ENCODE measurements at regions not wholly inside any gene's neighbourhood (a gene's known extent, or its start where the extent isn't known, plus 50 kb on each side); places are given as distances from the start of the nearest gene placed in this dataset.

DNA sequence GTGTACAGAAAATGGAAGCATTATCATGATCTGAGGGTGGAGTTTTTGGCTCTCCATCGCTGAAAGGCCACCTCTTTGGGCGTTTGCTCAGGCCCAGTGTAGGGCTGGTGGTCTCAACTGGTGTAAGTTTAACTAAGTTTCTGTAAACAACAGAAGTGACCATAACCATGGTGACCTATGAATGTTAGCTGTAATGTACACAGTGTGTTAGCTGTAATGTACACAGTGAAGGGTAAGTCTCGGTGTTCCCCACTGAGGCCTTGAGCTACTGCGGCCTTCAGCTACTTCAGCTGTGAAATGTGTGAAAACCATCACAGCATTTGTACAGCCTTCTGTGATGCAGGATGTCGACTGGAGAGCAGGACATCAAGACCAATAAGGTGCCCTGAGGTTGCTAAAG, 185.2 kb downstream of the MYLK4 start:
- no peak overlapping the region for H3K27ac ChIP-seq
- intact Hi-C loops (cut with DNase I), result no loop called here
- DNase-seq (no peak), ATAC-seq (no peak)
- TF ChIP-seq, protein P1, sequence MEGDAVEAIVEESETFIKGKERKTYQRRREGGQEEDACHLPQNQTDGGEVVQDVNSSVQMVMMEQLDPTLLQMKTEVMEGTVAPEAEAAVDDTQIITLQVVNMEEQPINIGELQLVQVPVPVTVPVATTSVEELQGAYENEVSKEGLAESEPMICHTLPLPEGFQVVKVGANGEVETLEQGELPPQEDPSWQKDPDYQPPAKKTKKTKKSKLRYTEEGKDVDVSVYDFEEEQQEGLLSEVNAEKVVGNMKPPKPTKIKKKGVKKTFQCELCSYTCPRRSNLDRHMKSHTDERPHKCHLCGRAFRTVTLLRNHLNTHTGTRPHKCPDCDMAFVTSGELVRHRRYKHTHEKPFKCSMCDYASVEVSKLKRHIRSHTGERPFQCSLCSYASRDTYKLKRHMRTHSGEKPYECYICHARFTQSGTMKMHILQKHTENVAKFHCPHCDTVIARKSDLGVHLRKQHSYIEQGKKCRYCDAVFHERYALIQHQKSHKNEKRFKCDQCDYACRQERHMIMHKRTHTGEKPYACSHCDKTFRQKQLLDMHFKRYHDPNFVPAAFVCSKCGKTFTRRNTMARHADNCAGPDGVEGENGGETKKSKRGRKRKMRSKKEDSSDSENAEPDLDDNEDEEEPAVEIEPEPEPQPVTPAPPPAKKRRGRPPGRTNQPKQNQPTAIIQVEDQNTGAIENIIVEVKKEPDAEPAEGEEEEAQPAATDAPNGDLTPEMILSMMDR (IDR thresholded peaks at IDR 0.05), result no peak
- H3K36me3 ChIP-seq, result no peaks in the 10 kb centered on the region
- H3K27me3 ChIP-seq (ENCODE audit: low read depth), result no peaks in the 10 kb centered on the region
- no peak overlapping the region for H3K4me3 ChIP-seq
- H3K9me3 ChIP-seq, result peaks cover 6% of the 10 kb centered on the region
- H3K4me1 ChIP-seq, result peaks cover 5% of the 10 kb centered on the region

- no peak overlapping the region for H3K4me3 ChIP-seq
- H3K27ac ChIP-seq, result no peak overlapping the region
- ATAC-seq, result peak; percentile 84 to 89
- H3K4me1 ChIP-seq, result peaks cover 5% of the 10 kb centered on the region
- intact Hi-C loops (cut with DNase I), result no loop called here
- H3K27me3 ChIP-seq (ENCODE audit: low read depth), result no peaks in the 10 kb centered on the region
- H3K36me3 ChIP-seq, result no peaks in the 10 kb centered on the region
- TF ChIP-seq, protein P1 (IDR thresholded peaks at IDR 0.05), result no peak
- no peak for DNase-seq
- H3K9me3 ChIP-seq, result no peaks in the 10 kb centered on the region
Measured at GRCh38 chr6:2563635-2564034, 187.1 kb downstream of the MYLK4 start.

- DNase-seq (no peak), ATAC-seq (peak in 1 of 2 donors; percentile 9)
- H3K27me3 ChIP-seq (ENCODE audit: low read depth), result no peaks in the 10 kb centered on the region
- H3K4me1 ChIP-seq, result peaks cover 5% of the 10 kb centered on the region
- intact Hi-C loops (cut with DNase I), result no loop called here
- H3K4me3 ChIP-seq, result no peak overlapping the region
- no peaks in the 10 kb centered on the region for H3K9me3 ChIP-seq
- H3K27ac ChIP-seq, result no peak overlapping the region
- H3K36me3 ChIP-seq, result no peaks in the 10 kb centered on the region
- TF ChIP-seq, protein P1 (IDR thresholded peaks at IDR 0.05), result no peak
Measured at GRCh38 chr6:2562721-2563451, 187.8 kb downstream of the MYLK4 start.

DNA sequence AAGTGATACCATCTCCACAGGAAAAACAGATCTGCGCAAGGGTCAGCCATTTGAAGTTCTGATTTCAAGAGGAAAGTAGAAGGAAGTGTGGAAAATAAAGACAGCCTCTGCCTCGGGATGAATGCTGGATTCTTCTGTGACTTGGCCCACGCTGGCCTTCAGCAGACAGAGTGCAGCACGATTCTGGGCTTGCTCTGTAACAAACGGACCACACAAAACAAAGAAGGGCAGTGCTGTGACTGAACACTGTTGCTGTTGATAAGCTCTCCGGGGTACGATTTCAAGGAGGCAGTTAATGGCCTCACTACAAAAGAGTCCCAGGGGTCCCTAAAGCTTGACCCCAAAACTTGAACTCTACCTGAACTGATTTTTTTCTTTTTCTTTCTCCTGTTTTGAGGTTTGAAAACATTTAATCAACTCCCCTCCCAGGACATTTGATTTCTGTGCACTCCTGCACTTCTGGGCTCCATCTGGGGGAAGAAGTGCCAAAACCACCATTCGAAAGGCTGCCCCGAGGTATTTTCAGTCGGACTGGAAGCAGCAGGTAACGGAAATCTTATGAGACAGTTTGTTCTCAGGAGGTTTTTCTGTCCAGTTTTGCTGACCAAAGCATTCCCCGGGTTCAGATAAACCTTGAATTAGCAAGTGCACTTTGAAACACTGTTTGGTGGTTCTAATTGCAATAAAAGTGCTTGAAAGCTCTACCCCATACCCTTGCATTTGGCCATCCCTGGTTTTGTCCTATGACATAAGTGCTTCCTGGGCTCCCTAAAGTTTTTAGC, 189.6 kb downstream of the MYLK4 start:
- intact Hi-C loops (cut with DNase I), result no loop called here
- H3K4me3 ChIP-seq, result no peak overlapping the region
- H3K27me3 ChIP-seq (ENCODE audit: low read depth), result no peaks in the 10 kb centered on the region
- no peaks in the 10 kb centered on the region for H3K36me3 ChIP-seq
- peaks cover 5% of the 10 kb centered on the region for H3K4me1 ChIP-seq
- no peak overlapping the region for H3K27ac ChIP-seq
- TF ChIP-seq, protein P1 (IDR thresholded peaks at IDR 0.05), result no peak
- no peak for DNase-seq
- no peak for ATAC-seq
- no peaks in the 10 kb centered on the region for H3K9me3 ChIP-seq

- TF ChIP-seq, protein P1 (IDR thresholded peaks at IDR 0.05), result no peak
- intact Hi-C loops (cut with DNase I), result no loop called here
- Histone ChIP-seq H3K9me3 (no peaks in the 10 kb centered on the region), H3K4me1 (peaks cover 5% of the 10 kb centered on the region), H3K27me3 (ENCODE audit: low read depth) (no peaks in the 10 kb centered on the region), H3K36me3 (no peaks in the 10 kb centered on the region), H3K27ac (no peak overlapping the region), H3K4me3 (no peak overlapping the region)
- ATAC-seq, result no peak
- DNase-seq, result no peak
Measured at GRCh38 chr6:2560140-2560818, 190.4 kb downstream of the MYLK4 start.

Measured in lower lobe of right lung (tissue), 2 donors.